Fibroblast of skin of left biceps (primary cell): ENCODE measurements at regions not wholly inside any gene's neighbourhood (a gene's known extent, or its start where the extent isn't known, plus 50 kb on each side); places are given as distances from the start of the nearest gene placed in this dataset.
"Not testable (repeated sequence)": the region's sequence is repeated elsewhere in the genome, so short reads cannot be mapped to it uniquely, and the experiment has no call there.

Source experiments
- DNase-seq, 2 experiments: peaks; one replicate each; pipeline ENCODE4 v3.0.0-alpha.2; 2013; ENCODE audit warnings: low read depth in 2 of 2

DNA sequence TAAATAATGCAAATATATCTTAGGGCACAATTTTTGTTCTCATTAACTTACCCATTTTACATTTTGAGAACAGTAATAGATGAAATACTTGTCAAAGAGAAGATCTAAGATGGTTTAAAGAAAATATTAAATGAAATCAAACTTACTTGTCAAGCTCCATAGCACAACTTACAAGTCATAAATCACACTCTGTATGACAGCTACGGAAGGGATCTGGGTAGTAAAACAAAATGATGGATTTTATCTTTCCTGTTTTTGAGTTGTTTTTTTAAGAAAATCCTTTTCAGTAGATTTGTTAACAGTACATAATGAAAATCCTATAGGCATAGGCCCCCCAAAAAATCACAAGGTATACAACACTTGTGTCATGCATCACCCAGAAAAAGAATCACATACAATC is 84.4 kb upstream of the ANTXRL start:
- not testable (repeated sequence) for DNase-seq

DNA sequence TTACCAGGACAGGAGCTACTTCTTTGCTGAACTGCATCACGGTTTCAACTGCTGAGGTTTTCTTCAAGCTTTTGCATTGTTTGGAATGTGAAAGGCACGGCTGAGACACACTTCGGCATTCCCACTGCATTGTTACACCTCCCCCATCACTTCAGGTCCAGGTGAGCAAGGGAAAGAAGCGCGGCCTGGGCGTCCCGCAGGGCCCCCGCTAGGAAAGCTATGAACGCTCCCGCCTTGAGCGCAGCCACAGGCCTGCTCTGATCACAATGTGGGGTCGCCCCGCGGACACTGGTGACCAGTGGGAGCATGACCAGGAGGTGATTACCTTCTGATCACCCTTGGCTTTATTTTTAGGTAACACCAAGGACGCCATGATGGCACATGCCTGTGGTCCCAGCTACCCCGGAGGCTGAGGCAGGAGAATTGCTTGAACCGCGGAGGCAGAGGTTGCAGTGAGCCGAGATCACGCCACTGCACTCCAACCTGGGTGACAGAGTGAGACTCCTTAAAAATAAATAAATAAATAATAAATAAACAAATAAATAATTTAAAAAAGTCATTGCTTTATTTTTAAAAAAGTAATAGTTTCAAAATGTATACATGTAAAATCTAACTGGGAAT is 82.2 kb upstream of the ANTXRL start:
- DNase-seq = not testable (repeated sequence)

DNA sequence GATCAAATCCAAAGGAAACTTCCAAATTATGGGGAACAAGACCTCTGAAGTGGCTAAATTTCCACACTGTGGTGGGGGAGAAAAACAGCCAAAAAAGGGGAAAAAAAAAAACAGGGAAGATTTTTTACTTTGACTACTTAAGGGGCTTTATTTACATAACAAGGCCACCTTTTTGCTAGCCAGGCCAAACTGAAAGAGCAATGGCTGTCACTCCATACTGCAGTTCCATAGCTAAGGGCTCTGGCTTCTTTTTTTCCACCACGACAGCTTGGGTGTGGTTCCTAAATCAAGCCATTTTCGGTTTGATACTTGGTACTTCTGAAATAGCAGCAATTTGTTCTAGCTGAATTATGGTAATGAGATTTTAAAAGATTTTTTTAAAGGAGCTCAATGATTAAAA is 76.4 kb upstream of the ANTXRL start:
- not testable (repeated sequence) for DNase-seq

DNA sequence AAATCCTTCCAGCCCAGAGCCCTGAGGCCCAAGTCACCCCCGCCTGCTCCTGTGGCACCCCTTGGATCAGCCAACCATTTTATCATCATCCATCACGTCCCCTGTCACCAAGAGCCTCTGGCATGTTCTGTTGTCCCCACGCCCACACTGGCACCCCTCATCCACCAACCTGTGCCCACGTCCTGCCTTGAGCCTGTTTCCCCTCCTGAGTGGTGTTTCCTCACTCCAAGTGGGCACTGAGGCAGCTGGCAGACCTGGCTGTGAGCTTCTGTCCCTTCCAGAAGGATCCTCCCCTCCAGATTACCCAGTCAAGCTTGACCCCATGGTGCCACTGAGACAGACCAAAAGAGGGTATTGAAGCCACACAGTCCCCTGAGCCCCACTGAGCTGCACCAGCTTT is 71.4 kb upstream of the ANTXRL start:
- DNase-seq = no peak

DNA sequence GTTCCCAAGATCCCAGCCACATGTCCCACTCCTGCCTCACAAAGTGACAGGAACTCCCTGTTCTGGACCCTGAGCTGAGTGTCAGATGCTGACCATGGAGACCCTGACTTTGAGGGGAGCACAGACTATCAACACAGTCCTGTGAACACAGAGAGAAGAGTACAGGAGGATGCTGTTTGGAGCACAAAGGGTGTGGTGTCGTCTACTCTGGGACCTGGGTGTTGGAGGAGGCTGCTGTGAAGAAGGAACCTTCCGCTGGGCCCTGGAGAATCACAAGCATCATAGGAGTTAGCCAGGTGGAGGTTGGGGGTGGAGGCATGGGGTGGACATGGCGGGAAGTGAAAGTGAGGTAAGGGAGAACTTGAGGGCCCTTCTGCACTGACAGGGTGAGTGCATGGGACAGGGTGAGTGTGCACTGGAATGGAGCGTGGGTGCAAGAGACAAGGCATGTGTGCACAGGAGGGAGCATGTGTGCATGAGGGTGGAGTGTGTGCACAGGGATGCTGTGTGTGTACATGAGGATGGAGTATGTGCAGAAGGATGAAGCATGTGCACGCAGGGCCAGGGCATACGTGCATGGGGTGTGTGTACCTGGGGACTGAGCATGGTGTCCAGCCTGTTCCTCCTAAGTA is 70.7 kb upstream of the ANTXRL start:
- no peak for DNase-seq

DNA sequence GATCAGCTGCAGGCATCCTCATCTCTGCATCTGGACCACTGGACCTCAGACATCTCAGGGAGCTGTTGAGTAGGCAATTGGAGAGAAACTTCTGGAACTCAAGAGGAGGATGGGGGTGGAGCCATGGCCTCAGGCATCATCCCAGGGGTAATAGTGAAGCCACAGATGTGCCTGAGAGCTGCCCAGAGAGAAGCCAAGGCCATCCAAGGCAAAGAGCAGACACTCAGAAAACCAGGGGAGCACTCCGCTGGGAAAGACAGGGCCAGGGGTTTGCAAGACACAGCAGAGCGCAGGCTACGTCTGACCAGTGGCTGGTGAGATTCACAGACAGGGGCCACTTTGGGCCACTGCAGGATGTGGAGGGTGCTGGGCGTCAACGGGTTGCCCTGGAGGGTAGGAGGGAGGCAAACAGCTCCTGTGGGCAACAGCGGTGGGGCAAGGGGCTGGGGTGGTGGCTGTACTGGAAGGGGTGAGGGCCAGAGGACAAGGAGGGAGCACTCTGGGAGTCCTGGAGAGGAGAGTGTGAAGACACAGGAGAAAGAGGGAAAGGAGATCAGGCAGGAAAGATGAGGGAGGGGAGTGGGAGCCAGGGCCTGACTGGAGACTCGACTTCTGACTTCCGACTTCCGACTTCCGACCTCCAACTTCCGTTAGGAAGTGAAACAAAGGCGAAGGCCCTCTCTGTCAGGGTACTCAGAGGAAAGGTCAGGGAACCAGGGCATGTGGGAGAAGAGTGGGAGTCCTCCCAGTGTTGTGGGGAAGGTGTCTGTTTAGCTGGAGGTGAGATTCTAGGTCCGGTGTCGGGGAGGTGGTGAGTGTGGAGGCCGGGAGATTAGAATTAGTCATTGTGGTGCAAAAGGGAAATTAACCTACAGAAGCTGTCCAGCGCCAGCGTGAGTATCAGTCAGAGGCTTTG is 69.7 kb upstream of the ANTXRL start:
- no peak for DNase-seq

DNA sequence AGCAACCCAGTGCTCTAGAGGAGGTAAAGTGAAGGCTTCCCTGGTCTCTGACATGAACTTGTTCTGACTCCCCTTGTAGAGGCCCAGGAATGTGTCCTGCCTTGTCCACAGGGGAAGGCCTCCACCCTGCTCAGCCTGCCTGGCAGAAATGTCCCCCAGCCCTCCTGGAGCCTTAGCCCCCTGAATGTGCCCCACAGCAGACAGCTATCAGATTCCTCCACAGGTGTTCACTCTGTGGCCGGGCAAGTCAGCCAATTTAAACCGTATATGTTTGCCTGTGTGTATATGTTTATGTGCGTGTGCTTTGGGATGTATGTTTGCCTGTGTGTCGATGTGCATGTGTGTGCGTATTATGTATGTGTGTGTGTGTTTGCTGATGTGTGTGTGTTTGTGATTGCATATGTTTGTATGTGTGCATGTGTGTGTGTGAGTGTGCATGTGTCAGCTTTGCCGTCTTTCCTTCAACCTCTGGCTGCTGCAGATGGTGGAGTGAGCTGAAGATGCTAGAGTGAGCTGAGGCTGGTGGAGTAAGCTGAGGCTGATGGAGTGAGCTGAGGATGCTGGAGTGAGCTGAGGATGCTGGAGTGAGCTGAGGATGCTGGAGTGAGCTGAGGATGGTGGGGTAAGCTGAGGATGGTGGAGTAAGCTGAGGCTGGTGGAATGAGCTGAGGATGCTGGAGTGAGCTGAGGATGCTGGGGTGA is 68.9 kb upstream of the ANTXRL start:
- DNase-seq = no peak

DNA sequence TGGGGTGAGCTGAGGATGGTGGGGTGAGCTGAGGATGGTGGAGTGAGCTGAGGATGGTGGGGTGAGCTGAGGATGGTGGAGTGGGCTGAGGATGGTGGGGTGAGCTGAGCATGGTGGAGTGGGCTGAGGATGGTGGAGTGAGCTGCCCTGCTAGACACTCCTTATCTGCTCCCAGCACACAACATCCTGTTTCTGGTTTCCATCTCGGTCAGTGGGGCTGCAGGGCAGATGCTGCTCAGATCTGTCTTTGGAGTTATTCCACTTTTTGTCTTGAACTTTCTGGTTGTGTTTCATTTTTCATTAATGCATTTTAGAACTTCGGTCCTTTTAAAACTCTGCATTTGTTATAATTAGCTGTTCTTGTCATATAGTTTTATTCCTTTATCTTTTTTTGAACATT is 67.9 kb upstream of the ANTXRL start:
- DNase-seq = no peak

DNA sequence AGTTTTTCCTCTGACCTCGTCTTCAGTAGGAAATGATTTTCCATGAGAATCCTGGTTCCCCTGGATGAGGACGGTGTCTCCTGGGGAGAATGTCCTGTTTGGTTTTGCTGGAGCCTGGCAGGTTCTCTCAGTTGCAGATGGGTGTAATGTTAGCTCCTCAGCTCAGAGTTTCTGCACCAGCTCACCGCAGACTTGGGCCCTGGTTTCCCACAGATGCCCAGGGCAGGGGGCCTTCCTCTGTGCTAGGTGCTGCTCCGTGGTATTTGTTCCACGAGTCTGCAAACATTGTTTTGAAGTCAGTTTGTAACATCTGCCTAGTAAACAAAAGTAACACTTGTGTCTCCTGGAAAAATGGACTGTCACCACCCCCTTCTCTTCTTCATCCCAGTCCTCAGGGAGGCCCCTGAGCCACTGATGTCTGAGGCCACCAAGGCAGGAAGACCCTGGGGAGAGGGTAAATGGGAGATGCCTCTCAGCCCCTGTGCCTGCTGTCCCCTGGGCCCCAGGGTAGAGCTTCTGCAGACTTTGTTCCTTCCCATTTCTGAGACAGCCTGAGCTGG is 67.3 kb upstream of the ANTXRL start:
- not testable (repeated sequence) for DNase-seq

DNA sequence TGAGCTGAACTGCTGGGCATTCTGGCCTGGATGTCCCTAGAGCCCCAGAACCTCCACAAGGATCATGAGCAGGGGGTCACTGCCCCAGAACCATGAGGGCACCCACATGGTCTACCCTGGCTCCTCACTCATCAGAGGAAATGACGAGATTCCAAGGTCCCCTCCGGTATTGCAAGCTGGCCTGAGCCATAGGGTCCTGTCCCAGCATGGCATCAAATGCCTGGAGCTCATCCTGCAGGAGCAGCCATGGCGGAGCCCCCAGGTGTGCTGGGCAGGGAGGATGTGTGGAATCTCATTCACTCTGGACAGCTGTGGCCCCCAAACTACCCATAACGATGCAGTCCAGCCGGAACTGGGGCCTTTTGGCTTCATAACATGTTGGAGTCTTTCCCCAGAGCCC is 66.6 kb upstream of the ANTXRL start:
- DNase-seq = no peak

DNA sequence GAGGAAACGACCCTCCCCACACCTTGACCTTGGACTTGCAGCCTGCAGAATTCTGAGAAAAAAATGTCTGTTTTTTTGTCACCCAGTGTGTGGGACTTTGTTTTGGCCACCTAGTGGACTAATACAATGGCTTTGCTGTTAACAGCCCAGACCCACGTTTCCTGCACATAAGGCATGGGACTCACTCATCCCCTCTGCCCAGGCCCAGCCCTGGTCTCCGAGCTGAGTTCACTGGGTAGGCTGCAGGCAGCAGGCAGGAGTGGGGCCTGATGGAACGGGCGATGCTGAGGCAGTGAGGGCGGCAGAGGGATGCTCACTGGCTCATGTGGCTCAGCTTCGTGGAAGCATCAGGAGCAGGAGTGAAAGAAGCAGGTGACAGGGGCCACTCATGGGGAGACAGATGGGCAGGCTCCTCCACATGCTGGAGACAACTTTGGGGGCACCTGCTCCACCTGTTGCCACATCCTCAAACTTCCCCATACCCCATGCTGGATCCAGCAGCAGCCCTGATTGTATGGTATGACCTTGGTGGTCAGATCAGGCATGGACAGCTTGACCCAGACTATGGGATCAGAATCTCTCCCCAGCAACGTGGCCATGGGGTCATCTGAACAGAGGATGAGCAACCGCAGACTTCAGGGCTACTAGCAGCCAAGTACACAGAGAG is 65.8 kb upstream of the ANTXRL start:
- DNase-seq = no peak

DNA sequence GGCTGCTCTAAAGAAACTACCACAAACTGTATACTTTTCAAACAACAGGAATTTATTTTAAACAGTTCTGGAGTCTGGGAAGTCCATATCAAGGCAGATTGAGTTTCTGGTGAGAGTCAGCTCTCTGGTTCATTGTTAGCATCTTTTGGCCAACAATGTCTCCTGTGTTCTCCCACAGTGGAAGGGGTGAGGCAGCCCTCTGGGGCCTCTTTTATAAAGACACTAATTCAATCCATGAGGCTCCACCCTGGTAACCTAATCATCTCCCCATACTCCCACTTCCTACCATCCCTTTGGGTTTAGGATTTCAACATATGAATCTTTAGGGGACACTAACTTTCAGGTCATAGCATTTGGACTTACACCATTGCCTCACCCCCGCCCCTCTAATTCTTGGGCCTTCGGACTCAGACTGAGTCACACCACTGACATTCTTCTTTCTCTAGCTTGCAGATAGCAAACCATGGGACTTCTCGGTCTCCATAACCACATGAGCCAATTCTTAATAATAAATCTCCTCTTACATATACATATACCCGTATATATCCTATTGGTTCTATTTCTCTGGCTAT is 64.3 kb upstream of the ANTXRL start:
- no peak for DNase-seq

DNA sequence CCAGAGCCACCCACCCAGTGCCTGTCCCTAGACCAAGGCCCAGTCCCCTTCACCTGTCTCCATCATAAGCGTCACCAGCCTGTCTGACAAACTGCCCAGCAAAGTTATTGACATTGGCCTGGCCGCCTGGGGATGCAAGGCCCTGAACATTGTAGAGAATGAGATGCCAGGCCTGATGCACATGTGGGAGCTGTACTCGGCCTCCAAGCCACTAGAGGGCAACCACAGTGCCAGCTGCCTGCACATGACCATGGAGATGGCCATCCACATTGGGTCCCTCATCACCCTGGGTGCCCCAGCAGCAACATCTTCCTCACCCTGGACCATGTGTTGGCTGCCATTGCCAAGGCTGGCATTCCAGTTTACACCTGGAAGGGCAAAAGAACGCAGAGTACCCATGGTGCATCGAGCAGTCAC is 63.7 kb upstream of the ANTXRL start:
- no peak for DNase-seq

DNA sequence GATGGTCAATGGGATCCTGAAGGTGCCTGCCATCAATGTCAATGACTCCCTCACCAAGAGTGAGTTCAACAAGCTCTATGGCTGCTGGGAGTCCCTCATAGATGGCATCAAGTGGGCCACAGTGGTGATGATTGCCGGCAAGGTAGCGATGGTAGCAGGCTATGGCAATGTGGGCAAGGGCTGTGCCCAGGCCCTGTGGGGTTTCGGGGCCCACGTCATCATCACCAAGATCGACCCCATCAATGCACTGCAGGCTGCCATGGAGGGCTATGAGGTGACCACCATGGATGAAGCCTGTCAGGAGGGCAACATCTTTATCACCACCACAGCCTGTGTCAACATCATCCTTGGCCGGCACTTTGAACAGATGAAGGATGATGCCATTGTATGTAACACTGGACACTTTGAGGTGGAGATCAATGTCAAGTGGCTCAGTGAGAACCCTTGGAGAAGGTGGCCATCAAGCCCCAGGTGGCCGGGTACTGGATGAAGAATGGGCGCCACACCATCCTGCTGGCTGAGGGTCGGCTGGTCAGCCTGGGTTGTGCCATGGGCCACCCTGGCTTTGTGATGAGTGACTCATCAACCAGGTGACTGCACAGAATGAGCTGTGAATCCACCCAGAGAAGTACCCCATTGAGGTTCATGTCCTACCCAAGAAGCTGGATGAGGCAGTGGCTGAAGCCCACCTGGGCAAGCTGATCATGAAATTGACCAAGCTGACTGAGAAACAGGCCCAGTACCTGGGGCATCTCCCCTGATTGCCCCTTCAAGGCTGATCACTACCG is 63.0 kb upstream of the ANTXRL start:
- no peak for DNase-seq

DNA sequence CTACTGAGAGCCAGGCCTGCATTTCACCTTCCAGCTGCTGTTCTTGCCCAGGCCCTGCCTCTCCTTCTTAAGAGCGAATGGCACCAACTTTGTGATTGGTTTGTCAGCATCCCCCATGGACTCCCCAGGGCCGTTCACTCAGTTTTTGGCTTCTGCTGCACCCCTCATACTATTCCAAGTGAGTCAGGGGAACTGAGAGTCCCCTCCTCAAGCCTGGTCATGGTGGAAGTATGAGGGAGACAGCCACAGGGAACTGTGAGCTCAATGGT is 62.4 kb upstream of the ANTXRL start:
- no peak for DNase-seq

DNA sequence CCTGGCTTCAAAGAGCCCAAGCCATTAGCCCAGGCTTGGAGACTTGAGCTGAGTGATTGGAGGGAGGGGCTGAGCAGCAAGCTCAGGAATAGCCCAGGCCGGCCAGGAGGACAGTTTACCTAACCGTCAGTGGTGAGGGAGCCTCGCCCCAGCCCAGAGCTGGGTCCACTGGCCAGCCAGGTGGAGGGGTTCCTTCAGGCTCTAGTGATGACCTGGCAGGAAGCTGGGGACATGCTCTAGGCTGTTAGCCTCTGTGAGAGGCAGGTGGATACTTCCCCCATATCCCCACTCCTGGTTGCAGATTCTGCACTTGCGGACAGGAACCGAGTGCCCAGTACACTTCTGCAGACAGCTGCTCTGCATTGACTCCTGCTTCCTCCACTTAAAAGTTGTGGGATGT is 61.2 kb upstream of the ANTXRL start:
- no peak for DNase-seq

DNA sequence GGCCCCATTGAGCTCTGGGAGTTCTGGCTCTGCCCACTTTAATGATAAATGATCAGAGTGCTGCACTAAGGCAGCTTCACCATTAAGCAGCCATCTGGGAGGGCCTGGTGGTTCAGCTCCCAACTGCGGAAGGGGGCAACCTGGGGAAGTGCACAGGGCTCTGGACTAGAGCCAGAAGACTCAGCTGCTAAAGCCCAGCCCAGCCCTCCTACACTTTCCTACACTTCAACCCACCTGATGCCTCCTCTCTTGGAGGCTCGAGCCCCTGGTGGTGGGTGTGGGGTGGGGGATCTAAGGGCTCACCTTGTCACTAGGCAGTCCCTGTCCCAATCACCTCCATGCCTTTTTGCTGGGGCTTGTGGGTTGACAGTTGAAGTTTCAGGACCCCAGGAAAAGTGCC is 60.6 kb upstream of the ANTXRL start:
- no peak for DNase-seq

DNA sequence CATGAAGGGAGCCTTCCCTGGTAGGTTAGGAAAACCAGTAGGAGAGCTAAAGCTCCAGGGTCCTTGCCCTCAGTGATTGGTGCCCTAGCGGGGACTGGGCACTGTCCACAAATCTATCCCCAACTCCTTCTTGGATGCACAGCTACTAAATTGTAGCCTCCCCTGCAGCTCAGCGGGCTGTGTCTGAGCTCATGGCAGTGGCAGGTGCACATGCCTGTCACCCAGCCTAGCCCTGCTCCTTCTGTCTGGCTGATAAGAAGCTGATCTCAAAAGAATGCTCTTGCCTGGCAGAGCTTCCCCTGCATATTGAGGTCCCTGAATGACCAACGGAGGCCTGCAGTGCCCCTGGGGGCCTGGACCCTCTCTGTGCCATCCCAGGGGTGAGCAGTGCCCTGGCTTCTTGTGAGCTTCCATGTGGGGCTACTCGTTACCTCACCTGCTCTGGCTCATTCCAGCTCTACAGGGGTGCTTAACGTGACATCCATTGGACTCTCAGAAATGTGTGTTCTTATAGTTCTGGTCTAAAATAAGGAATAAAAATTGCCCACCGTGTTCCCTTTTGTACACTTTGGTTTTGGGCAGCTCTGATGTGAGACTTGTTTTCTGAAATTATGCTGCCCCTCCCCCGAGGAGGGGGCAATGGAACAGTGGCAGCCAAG is 59.8 kb upstream of the ANTXRL start:
- DNase-seq = no peak

DNA sequence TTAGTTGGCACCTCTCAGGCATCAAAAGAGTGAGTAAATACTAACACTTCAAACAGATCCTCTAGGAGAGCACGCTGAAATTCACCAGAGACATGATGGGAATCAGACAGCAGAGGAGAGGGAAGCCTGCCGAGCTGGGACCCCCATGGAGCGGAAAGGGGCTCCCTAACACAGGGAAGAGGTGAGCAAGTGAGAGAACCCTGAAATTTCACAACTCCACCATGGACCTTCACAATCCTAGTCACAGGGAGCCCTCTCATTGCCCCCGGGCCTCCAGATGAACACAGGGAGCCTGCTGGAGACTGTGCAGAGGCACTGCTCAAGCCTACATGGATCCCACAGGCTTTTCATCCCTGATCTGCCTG is 59.2 kb upstream of the ANTXRL start:
- DNase-seq = no peak

DNA sequence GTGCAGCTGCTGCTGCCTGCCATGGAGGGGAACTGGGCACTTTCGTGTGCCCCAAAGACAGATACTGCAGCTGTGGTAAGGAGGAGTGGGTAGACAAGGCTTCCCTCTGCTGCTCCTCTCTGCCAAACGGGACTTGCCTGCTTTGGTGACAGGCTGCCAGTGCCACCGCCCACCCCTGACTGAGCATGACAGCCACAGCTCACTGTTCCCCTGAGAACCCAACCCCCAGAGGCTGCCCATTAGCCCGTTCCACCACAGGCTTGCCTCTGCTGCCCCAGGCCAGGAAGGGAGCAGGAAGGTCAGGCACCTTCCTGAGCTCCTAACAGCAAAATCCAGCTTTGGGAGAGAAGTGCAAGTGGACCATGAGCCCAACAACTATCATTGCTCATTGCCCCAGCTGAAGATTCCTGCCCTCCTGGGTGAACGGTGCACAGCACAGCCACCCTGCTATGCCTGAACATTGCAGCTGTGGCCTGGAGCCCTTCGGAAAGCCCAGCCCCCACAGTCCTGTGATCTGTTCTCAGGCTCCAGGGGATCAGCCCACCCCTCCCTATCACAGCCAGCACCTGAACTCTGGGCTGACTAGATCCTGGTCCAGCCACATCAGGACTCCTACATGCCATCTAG is 58.7 kb upstream of the ANTXRL start:
- DNase-seq = no peak
